K562 (cell line): ENCODE measurements at regions not wholly inside any gene's neighbourhood (a gene's known extent, or its start where the extent isn't known, plus 50 kb on each side); places are given as distances from the start of the nearest gene placed in this dataset.
"Not testable (repeated sequence)": the region's sequence is repeated elsewhere in the genome, so short reads cannot be mapped to it uniquely, and the experiment has no call there.

Source experiments
- ATAC-seq: fragments of 200-7000 bp; cut with Tn5 transposase; 3 replicates; pipeline ENCODE4 v1.9.1; 2020; ENCODE audit warnings: moderate library complexity
- BruUV-seq: library from RNA; stranded (reverse); fragments of 400-500 nt; replicated peaks from 2 replicates; lab custom pipeline; 2021; lab: Mats Ljungman, UMichigan
- CTCF ChIA-PET: fragments of 300-600 bp; formaldehyde crosslinking; extraction: SDS; loops from one replicate; lab custom pipeline; 2021; ENCODE audit warnings: low intra/inter-chr PET ratio; lab: Yijun Ruan, JAX
- POLR2A ChIA-PET: fragments of 300-600, 350-650 bp; sonication (Branson Sonifier 250); formaldehyde crosslinking; extraction: SDS; loops from one replicate; lab custom pipeline; 2021; ENCODE audit warnings: antibody characterized with exemption, inconsistent platforms; lab: Yijun Ruan, JAX
- DNase-seq, 4 experiments: peaks; one replicate each; pipeline versions ENCODE4 v3.0.0 to v3.0.0-alpha.2; 2011 to 2018; ENCODE audit warnings: low spot score in 3 of 4, mixed read lengths in 3 of 4; ENCODE audit errors: extremely low read depth in 1 of 4
- FAIRE-seq: peaks from 2 replicates; lab custom pipeline; 2011; peaks lifted over from hg19 to GRCh38; lab: Jason Lieb, UNC
- H2AFZ ChIP-seq: 2 replicates; pipeline ENCODE4 v1.6.0; 2011; ENCODE audit warnings: low read depth, low read length, control low read depth, inconsistent platforms
- H3K27ac ChIP-seq: fragments of 200-600 bp; 3 replicates; pipeline ENCODE4 v1.8.0; 2011; ENCODE audit warnings: low read depth, mild to moderate bottlenecking, control low read depth, inconsistent platforms, low read length, moderate library complexity, mixed read lengths; ENCODE audit errors: extremely low read depth
- H3K27me3 ChIP-seq, 2 experiments: fragments of 300-600 bp in 1 of 2; 2 replicates in 1 of 2; 3 replicates in 1 of 2; pipeline versions ENCODE4 v1.6.0 to v1.8.0; 2011; ENCODE audit warnings: inconsistent platforms in 2 of 2, low read length in 2 of 2, mild to moderate bottlenecking in 1 of 2, mixed read lengths in 1 of 2, moderate library complexity in 1 of 2; ENCODE audit not compliant: control insufficient read depth in 2 of 2, insufficient read depth in 2 of 2
- H3K36me3 ChIP-seq: fragments of 300-600 bp; 3 replicates; pipeline ENCODE4 v1.8.0; 2011; ENCODE audit warnings: mild to moderate bottlenecking, low read length, inconsistent platforms; ENCODE audit not compliant: control insufficient read depth, insufficient read depth
- H3K4me1 ChIP-seq, 2 experiments: fragments of 200-600 bp in 1 of 2; replicated peaks in 1 of 2; 2 replicates in 1 of 2; 3 replicates in 1 of 2; pipeline versions ENCODE4 v1.5.1 to v1.8.0; 2011; ENCODE audit warnings: inconsistent platforms in 2 of 2, low read length in 2 of 2, mild to moderate bottlenecking in 1 of 2, mixed read lengths in 1 of 2, moderate library complexity in 1 of 2; ENCODE audit not compliant: control insufficient read depth in 2 of 2, insufficient read depth in 2 of 2
- H3K4me2 ChIP-seq: 2 replicates; pipeline ENCODE4 v1.6.1; 2011; ENCODE audit warnings: low read length, control low read depth, inconsistent platforms, mixed read lengths; ENCODE audit not compliant: insufficient read depth
- H3K4me3 ChIP-seq: fragments of 200-600 bp; sonication (generic), shearing (Covaris generic); 2 replicates; pipeline ENCODE4 v1.5.1; 2016; ENCODE audit warnings: control low read depth, inconsistent platforms
- H3K79me2 ChIP-seq: fragments of 200-600 bp; 3 replicates; pipeline ENCODE4 v1.8.0; 2011; ENCODE audit warnings: low read length, inconsistent platforms; ENCODE audit not compliant: control insufficient read depth, insufficient read depth
- H3K9ac ChIP-seq, 2 experiments: 2 replicates each; pipeline versions ENCODE4 v1.6.0 to v1.6.1; 2011; ENCODE audit warnings: low read depth in 2 of 2, low read length in 2 of 2, control low read depth in 1 of 2, inconsistent platforms in 1 of 2, mild to moderate bottlenecking in 1 of 2, mixed read lengths in 1 of 2; ENCODE audit not compliant: insufficient read depth in 1 of 2
- H3K9me1 ChIP-seq: one replicate; pipeline ENCODE4 v1.6.0; 2011; ENCODE audit warnings: inconsistent platforms, mild to moderate bottlenecking, low read length, moderate library complexity; ENCODE audit not compliant: control insufficient read depth, insufficient read depth
- H3K9me3 ChIP-seq: replicated peaks from 2 replicates; pipeline ENCODE4 v1.5.1; 2011; ENCODE audit warnings: low read depth, low read length, inconsistent platforms; ENCODE audit not compliant: control insufficient read depth, insufficient read depth
- H4K20me1 ChIP-seq: replicated peaks from 2 replicates; pipeline ENCODE4 v1.6.1; 2011; ENCODE audit warnings: low read length, inconsistent platforms, mixed read lengths; ENCODE audit not compliant: control insufficient read depth, insufficient read depth
- CTCF ChIP-seq, 3 experiments: IDR thresholded peaks in 2 of 3; conservative IDR thresholded peaks in 1 of 3; 2 replicates each; pipeline ENCODE4 v1.5.1; 2011 to 2012; ENCODE audit warnings: low read length in 3 of 3, mild to moderate bottlenecking in 3 of 3, control low read depth in 2 of 3, improper control_type of control experiment in 1 of 3, inconsistent platforms in 1 of 3, low read depth in 1 of 3, mixed read lengths in 1 of 3, moderate library complexity in 1 of 3; ENCODE audit not compliant: insufficient read depth in 2 of 3
- DEAF1 ChIP-seq: fragments of 450-650 bp; formaldehyde crosslinking; IDR thresholded peaks from 2 replicates; pipeline ENCODE4 v1.4.0; 2020; ENCODE audit warnings: mild to moderate bottlenecking, moderate library complexity
- RAD21 ChIP-seq, 2 experiments: fragments of 250-450 bp in 1 of 2; fragments of 450-650 bp in 1 of 2; sonication (Bioruptor Pico) in 1 of 2; formaldehyde crosslinking in 1 of 2; IDR thresholded peaks in 1 of 2; conservative IDR thresholded peaks in 1 of 2; 2 replicates each; pipeline versions ENCODE4 v1.4.0 to v1.8.0; 2020 to 2022; ENCODE audit warnings: mild to moderate bottlenecking in 2 of 2, moderate library complexity in 1 of 2
- ZBTB34 ChIP-seq: fragments of 250-450 bp; sonication (Bioruptor Pico); IDR thresholded peaks from 2 replicates; pipeline ENCODE4 v1.8.0; 2021; ENCODE audit warnings: mild to moderate bottlenecking, moderate library complexity
- WGBS: fragments of 100-300 bp; shearing (Covaris generic); methylation state at CpG from one replicate; pipeline ENCODE4 v1.1.6; 2016; ENCODE audit warnings: low coverage, mixed read lengths; ENCODE audit not compliant: insufficient coverage; ENCODE audit errors: missing lambda C conversion rate; 5-methylcytosine and 5-hydroxymethylcytosine counted together
- in situ Hi-C: fragments of 300-500 bp; cut with MboI; formaldehyde crosslinking; loops from 4 replicates; pipeline ENCODE4 v1.15.0; 2018; ENCODE audit warnings: inconsistent platforms, mixed read lengths
- intact Hi-C: fragments of 100-400 bp; cut with micrococcal nuclease; formaldehyde crosslinking; loops from 2 replicates; pipeline ENCODE4 v1.14.2; 2022

GRCh38 chr4:116180157-116180601 is 905.2 kb downstream of the TRAM1L1 start:
- intact Hi-C loops: no loop called here
- BruUV-seq: no TSS peak
- no peaks in the 10 kb centered on the region for H3K4me1 ChIP-seq
- no peaks in the 10 kb centered on the region for H3K9me1 ChIP-seq
- H3K27me3 ChIP-seq: no peaks in the 10 kb centered on the region
- TF ChIP-seq DEAF1 (CRISPR knock-in tag): 0 out of 2 replicates have a peak, but pooled peaks have one; percentile 10
- TF ChIP-seq RAD21 (CRISPR knock-in tag; conservative IDR thresholded peaks at IDR 0.05 in 1 of 2, IDR thresholded peaks at IDR 0.05 in 1 of 2): peak; percentile 48 to 65
- TF ChIP-seq CTCF (IDR thresholded peaks at IDR 0.05 in 2 of 3, conservative IDR thresholded peaks at IDR 0.05 in 1 of 3; ENCODE audit: insufficient read depth in 2 of 3, low read depth in 1 of 3, low read length in 3 of 3): peak in 1 of 3 experiments; percentile 22; a peak in 2 of 6 replicates
- TF ChIP-seq ZBTB34 (CRISPR knock-in tag): no peak
- DNase-seq (peak in 1 of 4 experiments; percentile 14), FAIRE-seq (no peak), ATAC-seq (no peak)
- no peaks in the 10 kb centered on the region for H3K79me2 ChIP-seq
- H3K36me3 ChIP-seq: no peaks in the 10 kb centered on the region
- H3K9ac ChIP-seq: no peak overlapping the region
- in situ Hi-C loops: no loop called here
- POLR2A ChIA-PET: no interaction called here
- H4K20me1 ChIP-seq: no peaks in the 10 kb centered on the region
- no peak overlapping the region for H2AFZ ChIP-seq
- H3K4me3 ChIP-seq: no peak overlapping the region
- CTCF ChIA-PET: no interaction called here
- H3K9me3 ChIP-seq: no peaks in the 10 kb centered on the region; the same call in 1 of the 2 replicates
- no peak overlapping the region for H3K27ac ChIP-seq
- WGBS: 0% methylated on average over 2 of the region's 2 CpGs
- no peak overlapping the region for H3K4me2 ChIP-seq

- H3K36me3 ChIP-seq, H3K27ac ChIP-seq, POLR2A ChIA-PET, H3K4me2 ChIP-seq, ATAC-seq, H3K4me3 ChIP-seq, H3K9me3 ChIP-seq, H3K4me1 ChIP-seq, in situ Hi-C loops, H2AFZ ChIP-seq, FAIRE-seq, CTCF ChIA-PET, H3K9me1 ChIP-seq, H3K79me2 ChIP-seq, H3K27me3 ChIP-seq, H3K9ac ChIP-seq, H4K20me1 ChIP-seq, BruUV-seq, intact Hi-C loops, DNase-seq: not testable (repeated sequence)
- 2% methylated on average over 9 of the region's 9 CpGs for WGBS
Measured at GRCh38 chr4:116151371-116151770, 934.0 kb downstream of the TRAM1L1 start.
